CD14-positive monocyte (primary cell): ENCODE measurements at regions not wholly inside any gene's neighbourhood (a gene's known extent, or its start where the extent isn't known, plus 50 kb on each side); places are given as distances from the start of the nearest gene placed in this dataset.

Experiments used
- DNase-seq, 3 donors: peaks; one replicate each; pipeline ENCODE4 v3.0.0-alpha.2; 2011 to 2022
- H2AFZ ChIP-seq: 2 replicates; pipeline ENCODE4 v1.6.0; 2012; ENCODE audit warnings: mild to moderate bottlenecking, low read depth, low read length, inconsistent platforms; ENCODE audit not compliant: insufficient read depth, poor library complexity, severe bottlenecking
- H3K27ac ChIP-seq, 2 donors: 1 replicate in 1 of 2; 2 replicates in 1 of 2; pipeline ENCODE4 v1.5.1; 2012 to 2013; ENCODE audit warnings: low read length in 2 of 2, control low read depth in 1 of 2, inconsistent platforms in 1 of 2, low read depth in 1 of 2, mild to moderate bottlenecking in 1 of 2
- H3K27me3 ChIP-seq, 2 donors: one replicate each; pipeline versions ENCODE4 v1.6.0 to v1.6.1; 2011 to 2013; ENCODE audit warnings: low read length in 2 of 2; ENCODE audit not compliant: control insufficient read depth in 2 of 2, insufficient read depth in 2 of 2
- H3K36me3 ChIP-seq, 2 donors: replicated peaks in 1 of 2; 1 replicate in 1 of 2; 2 replicates in 1 of 2; pipeline versions ENCODE4 v1.5.1 to v1.6.1; 2012 to 2013; ENCODE audit warnings: low read length in 2 of 2, control low read depth in 1 of 2, inconsistent platforms in 1 of 2, mild to moderate bottlenecking in 1 of 2; ENCODE audit not compliant: insufficient read depth in 2 of 2, control insufficient read depth in 1 of 2
- H3K4me1 ChIP-seq, 2 donors: 1 replicate in 1 of 2; 2 replicates in 1 of 2; pipeline versions ENCODE4 v1.5.1 to v1.6.1; 2012 to 2013; ENCODE audit warnings: low read length in 2 of 2, control low read depth in 1 of 2, inconsistent platforms in 1 of 2, mild to moderate bottlenecking in 1 of 2, moderate library complexity in 1 of 2; ENCODE audit not compliant: insufficient read depth in 2 of 2, control insufficient read depth in 1 of 2
- H3K4me2 ChIP-seq: replicated peaks from 2 replicates; pipeline ENCODE3; 2012; ENCODE audit warnings: low read length, moderate library complexity, mild to moderate bottlenecking; ENCODE audit not compliant: poor library complexity, severe bottlenecking; ENCODE audit errors: extremely low read depth
- H3K4me3 ChIP-seq, 3 experiments: fragments of 200-600 bp in 1 of 3; sonication (generic) in 1 of 3; replicated peaks in 1 of 3; 1 replicate in 2 of 3; 2 replicates in 1 of 3; pipeline ENCODE4 v1.5.1; 2011 to 2013; ENCODE audit warnings: low read length in 3 of 3, mild to moderate bottlenecking in 3 of 3, control low read depth in 2 of 3, low read depth in 2 of 3, inconsistent platforms in 1 of 3, moderate library complexity in 1 of 3
- H3K79me2 ChIP-seq: 2 replicates; pipeline ENCODE4 v1.6.0; 2012; ENCODE audit warnings: mild to moderate bottlenecking, control low read depth, inconsistent platforms, low read length, moderate library complexity; ENCODE audit not compliant: insufficient read depth
- H3K9ac ChIP-seq: 2 replicates; pipeline ENCODE4 v1.6.0; 2017; ENCODE audit warnings: low read length, mild to moderate bottlenecking; ENCODE audit not compliant: insufficient read depth, poor library complexity, severe bottlenecking
- H3K9me3 ChIP-seq, 2 donors: replicated peaks in 1 of 2; 1 replicate in 1 of 2; 2 replicates in 1 of 2; pipeline versions ENCODE4 v1.5.1 to v1.6.1; 2012 to 2013; ENCODE audit warnings: low read length in 2 of 2, control low read depth in 1 of 2; ENCODE audit not compliant: control insufficient read depth in 1 of 2, insufficient read depth in 1 of 2
- H4K20me1 ChIP-seq: 2 replicates; pipeline ENCODE4 v1.6.0; 2012; ENCODE audit warnings: mild to moderate bottlenecking, low read length, control low read depth, moderate library complexity; ENCODE audit not compliant: insufficient read depth
- H3K27ac Mint-ChIP-seq, 7 donors: one replicate each; pipeline ENCODE4 v1.8.0; 2020; ENCODE audit warnings: mild to moderate bottlenecking in 7 of 7, mixed read lengths in 7 of 7, moderate library complexity in 6 of 7, inconsistent platforms in 2 of 7
- H3K27me3 Mint-ChIP-seq, 3 donors: one replicate each; pipeline ENCODE4 v1.8.0; 2021 to 2022; ENCODE audit warnings: low read depth in 3 of 3, mild to moderate bottlenecking in 3 of 3, mixed read lengths in 3 of 3, moderate library complexity in 3 of 3, inconsistent platforms in 1 of 3
- H3K36me3 Mint-ChIP-seq, 2 donors: one replicate each; pipeline ENCODE4 v1.8.0; 2020; ENCODE audit warnings: mixed read lengths in 2 of 2, inconsistent platforms in 1 of 2, mild to moderate bottlenecking in 1 of 2
- H3K4me1 Mint-ChIP-seq: one replicate; pipeline ENCODE4 v1.8.0; 2020; ENCODE audit warnings: mild to moderate bottlenecking, mixed read lengths
- H3K4me3 Mint-ChIP-seq, 2 donors: one replicate each; pipeline ENCODE4 v1.8.0; 2020; ENCODE audit warnings: mild to moderate bottlenecking in 2 of 2, mixed read lengths in 2 of 2, moderate library complexity in 1 of 2
- H3K9me3 Mint-ChIP-seq, 7 donors: one replicate each; pipeline ENCODE4 v1.8.0; 2020 to 2022; ENCODE audit warnings: mixed read lengths in 7 of 7, mild to moderate bottlenecking in 6 of 7, moderate library complexity in 6 of 7, inconsistent platforms in 2 of 7
- WGBS: methylation state at CpG from one replicate; pipeline ENCODE4 v1.1.5; 2013; ENCODE audit warnings: missing lambda C conversion rate; ENCODE audit not compliant: insufficient coverage; 5-methylcytosine and 5-hydroxymethylcytosine counted together
- intact Hi-C, 2 donors: fragments of 100-400 bp; cut with micrococcal nuclease; formaldehyde crosslinking; loops; one replicate each; pipeline versions ENCODE4 v1.15.0 to v1.15.1; 2023
- TF ChIP-seq, protein P1 (sequence below): fragments of 200-600 bp; IDR thresholded peaks from one replicate; pipeline ENCODE4 v1.8.0; 2022; ENCODE audit warnings: antibody characterized with exemption, mild to moderate bottlenecking

DNA sequence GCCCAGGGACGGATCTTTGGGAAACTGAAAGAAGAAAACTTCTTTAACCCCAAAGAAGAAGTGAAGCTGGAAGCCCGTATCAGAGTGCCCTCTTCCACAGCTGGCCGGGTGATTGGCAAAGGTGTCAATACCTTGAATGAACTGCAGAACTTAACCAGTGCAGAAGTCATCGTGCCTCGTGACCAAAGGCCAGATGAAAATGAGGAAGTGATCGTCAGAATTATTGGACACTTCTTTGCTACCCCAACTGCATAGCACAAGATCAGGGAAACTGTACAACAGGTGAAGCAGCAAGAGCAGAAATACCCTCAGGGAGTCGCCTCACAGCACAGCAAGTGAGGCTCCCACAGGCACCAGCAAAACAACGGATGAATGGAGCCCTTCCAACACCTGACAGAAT is 114.0 kb downstream of the NBPF12 start:
- Histone ChIP-seq H3K36me3 (no peaks in the 10 kb centered on the region), H3K4me2 (no peak overlapping the region), H3K79me2 (no peaks in the 10 kb centered on the region), H3K4me3 (no peak overlapping the region), H3K9ac (no peak overlapping the region), H3K27ac (no peak overlapping the region), H3K4me1 (peaks cover 0 to 4% of the 10 kb centered on the region in 2 donors), H3K27me3 (no peaks in the 10 kb centered on the region), H3K9me3 (peaks cover 0 to 3% of the 10 kb centered on the region in 2 donors), H4K20me1 (no peaks in the 10 kb centered on the region), H2AFZ (no peak overlapping the region)
- Mint-ChIP-seq H3K4me1 (no peaks in the 10 kb centered on the region), H3K9me3 (peaks cover 0 to 4% (median 0%) of the 10 kb centered on the region in 7 donors), H3K36me3 (no peaks in the 10 kb centered on the region), H3K27ac (no peak overlapping the region), H3K27me3 (peaks cover 0 to 1% (median 1%) of the 10 kb centered on the region in 3 donors), H3K4me3 (no peak overlapping the region)
- WGBS: 100% methylated on average over 2 of the region's 8 CpGs
- intact Hi-C loops: no loop called here
- TF ChIP-seq, protein P1, sequence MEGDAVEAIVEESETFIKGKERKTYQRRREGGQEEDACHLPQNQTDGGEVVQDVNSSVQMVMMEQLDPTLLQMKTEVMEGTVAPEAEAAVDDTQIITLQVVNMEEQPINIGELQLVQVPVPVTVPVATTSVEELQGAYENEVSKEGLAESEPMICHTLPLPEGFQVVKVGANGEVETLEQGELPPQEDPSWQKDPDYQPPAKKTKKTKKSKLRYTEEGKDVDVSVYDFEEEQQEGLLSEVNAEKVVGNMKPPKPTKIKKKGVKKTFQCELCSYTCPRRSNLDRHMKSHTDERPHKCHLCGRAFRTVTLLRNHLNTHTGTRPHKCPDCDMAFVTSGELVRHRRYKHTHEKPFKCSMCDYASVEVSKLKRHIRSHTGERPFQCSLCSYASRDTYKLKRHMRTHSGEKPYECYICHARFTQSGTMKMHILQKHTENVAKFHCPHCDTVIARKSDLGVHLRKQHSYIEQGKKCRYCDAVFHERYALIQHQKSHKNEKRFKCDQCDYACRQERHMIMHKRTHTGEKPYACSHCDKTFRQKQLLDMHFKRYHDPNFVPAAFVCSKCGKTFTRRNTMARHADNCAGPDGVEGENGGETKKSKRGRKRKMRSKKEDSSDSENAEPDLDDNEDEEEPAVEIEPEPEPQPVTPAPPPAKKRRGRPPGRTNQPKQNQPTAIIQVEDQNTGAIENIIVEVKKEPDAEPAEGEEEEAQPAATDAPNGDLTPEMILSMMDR: no peak
- DNase-seq: no peak

DNA sequence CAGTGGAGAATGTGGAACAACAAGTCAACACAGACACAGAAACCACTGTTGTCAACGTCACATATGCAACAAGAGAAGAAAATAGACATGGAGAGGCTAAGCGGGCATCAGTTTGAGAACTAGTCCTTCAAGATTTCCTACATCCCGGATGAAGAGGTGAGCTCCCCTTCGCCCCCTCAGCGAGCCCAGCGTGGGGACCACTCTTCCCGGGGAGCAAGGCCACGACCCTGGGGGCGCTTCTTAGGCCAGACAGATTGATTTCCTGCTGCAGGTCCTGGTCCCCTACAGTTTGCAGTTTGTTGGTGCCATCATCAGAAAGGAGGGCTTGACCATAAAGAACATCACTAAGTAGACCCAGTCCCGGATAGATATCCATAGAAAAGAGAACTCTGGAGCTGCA is 113.0 kb downstream of the NBPF12 start:
- Histone ChIP-seq H3K36me3 (no peaks in the 10 kb centered on the region), H3K4me3 (no peak overlapping the region), H2AFZ (no peak overlapping the region), H3K27ac (no peak overlapping the region), H3K27me3 (no peaks in the 10 kb centered on the region), H3K4me2 (no peak overlapping the region), H4K20me1 (no peaks in the 10 kb centered on the region), H3K9ac (no peak overlapping the region), H3K79me2 (no peaks in the 10 kb centered on the region), H3K4me1 (peaks cover 0 to 8% of the 10 kb centered on the region in 2 donors), H3K9me3 (peaks cover 0 to 3% of the 10 kb centered on the region in 2 donors)
- Mint-ChIP-seq H3K36me3 (no peaks in the 10 kb centered on the region), H3K4me1 (peaks cover 7% of the 10 kb centered on the region), H3K27ac (no peak overlapping the region), H3K27me3 (peaks cover 0 to 1% (median 1%) of the 10 kb centered on the region in 3 donors), H3K9me3 (peaks cover 0 to 4% (median 0%) of the 10 kb centered on the region in 7 donors), H3K4me3 (no peak overlapping the region)
- no peak for DNase-seq
- TF ChIP-seq, protein P1: no peak
- WGBS: 93% methylated on average over 8 of the region's 10 CpGs
- intact Hi-C loops: no loop called here
